Activated naive CD8-positive, alpha-beta T cell treated with anti-CD3 and anti-CD28 coated beads for 36 hours (primary cell): ENCODE measurements at regions not wholly inside any gene's neighbourhood (a gene's known extent, or its start where the extent isn't known, plus 50 kb on each side); places are given as distances from the start of the nearest gene placed in this dataset.
"Not testable (repeated sequence)": the region's sequence is repeated elsewhere in the genome, so short reads cannot be mapped to it uniquely, and the experiment has no call there.

Experiments used
- DNase-seq: peaks from one replicate; pipeline ENCODE4 v3.0.0; 2021
- H3K27ac Mint-ChIP-seq: one replicate; pipeline ENCODE4 v1.8.0; 2022; ENCODE audit warnings: mild to moderate bottlenecking, moderate library complexity, mixed read lengths
- H3K27me3 Mint-ChIP-seq: one replicate; pipeline ENCODE4 v1.8.0; 2022; ENCODE audit warnings: mild to moderate bottlenecking, mixed read lengths
- H3K36me3 Mint-ChIP-seq: one replicate; pipeline ENCODE4 v1.8.0; 2021; ENCODE audit warnings: mild to moderate bottlenecking, mixed read lengths
- H3K4me1 Mint-ChIP-seq: one replicate; pipeline ENCODE4 v1.8.0; 2021; ENCODE audit warnings: mixed read lengths
- H3K4me3 Mint-ChIP-seq: one replicate; pipeline ENCODE4 v1.8.0; 2022; ENCODE audit warnings: mild to moderate bottlenecking, moderate library complexity, mixed read lengths
- H3K9me3 Mint-ChIP-seq: one replicate; pipeline ENCODE4 v1.8.0; 2022; ENCODE audit warnings: mixed read lengths

DNA sequence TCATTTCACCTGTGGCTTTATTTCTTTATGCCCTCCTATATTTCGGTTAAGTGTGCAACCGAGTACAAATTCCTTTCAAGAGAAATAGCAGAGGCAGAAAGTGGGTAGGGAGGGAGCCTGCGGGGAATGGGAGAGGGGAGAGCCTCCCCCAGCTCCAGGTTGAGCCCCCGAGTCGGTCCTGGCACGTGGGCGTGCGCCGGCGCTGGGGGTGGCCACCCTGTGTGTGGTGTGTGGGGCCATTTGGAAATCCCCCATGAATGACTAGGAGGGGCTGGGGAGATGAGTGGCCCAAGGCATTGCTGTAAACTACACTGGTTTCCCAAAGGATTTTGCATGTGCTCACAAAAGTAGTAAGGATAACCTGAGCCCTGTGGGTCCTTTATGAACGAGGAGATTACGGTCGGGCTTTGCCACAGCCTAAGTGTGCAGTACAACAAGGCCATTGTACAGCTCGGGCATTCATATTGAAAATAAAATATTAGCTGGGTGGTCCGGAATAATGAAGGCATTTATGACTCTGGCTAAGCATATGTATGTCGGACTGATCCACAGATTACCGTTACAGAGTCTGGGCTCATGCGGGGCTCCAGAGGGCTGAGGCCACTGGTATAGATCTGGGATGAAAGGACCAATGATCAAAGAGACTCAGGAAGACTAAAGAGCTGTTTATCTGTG is 84.5 kb upstream of the RALGAPA2 start:
- Mint-ChIP-seq H3K36me3 (no peaks in the 10 kb centered on the region), H3K4me1 (no peaks in the 10 kb centered on the region), H3K4me3 (no peak overlapping the region), H3K27ac (no peak overlapping the region), H3K9me3 (no peaks in the 10 kb centered on the region), H3K27me3 (no peaks in the 10 kb centered on the region)
- no peak for DNase-seq

DNA sequence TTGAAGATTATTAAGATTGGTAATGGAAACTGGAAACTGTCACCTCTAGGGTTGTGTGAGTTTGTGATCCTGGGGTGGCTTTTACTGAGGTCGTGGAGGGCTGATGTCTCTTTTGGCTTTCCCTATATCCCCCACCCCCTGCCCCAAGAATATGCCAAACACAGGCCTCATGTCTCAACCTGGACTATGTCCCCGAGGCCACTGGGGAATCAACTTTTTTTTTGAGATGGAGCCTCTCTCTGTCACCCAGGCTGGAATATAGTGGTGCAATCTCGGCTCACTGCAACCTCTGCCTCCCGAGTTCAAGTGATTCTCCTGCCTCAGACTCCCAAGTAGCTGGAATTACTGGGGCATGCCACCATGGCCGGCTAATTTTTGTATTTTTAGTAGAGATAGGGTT is 83.3 kb upstream of the RALGAPA2 start:
- Mint-ChIP-seq H3K9me3 (no peaks in the 10 kb centered on the region), H3K4me3 (no peak overlapping the region), H3K27ac (no peak overlapping the region), H3K27me3 (no peaks in the 10 kb centered on the region), H3K4me1 (no peaks in the 10 kb centered on the region), H3K36me3 (no peaks in the 10 kb centered on the region)
- no peak for DNase-seq

GRCh38 chr20:20795119-20795518 is 82.7 kb upstream of the RALGAPA2 start:
- no peak overlapping the region for H3K27ac Mint-ChIP-seq
- H3K4me3 Mint-ChIP-seq, result no peak overlapping the region
- no peaks in the 10 kb centered on the region for H3K36me3 Mint-ChIP-seq
- no peaks in the 10 kb centered on the region for H3K27me3 Mint-ChIP-seq
- no peak for DNase-seq
- H3K4me1 Mint-ChIP-seq, result no peaks in the 10 kb centered on the region
- H3K9me3 Mint-ChIP-seq, result no peaks in the 10 kb centered on the region

GRCh38 chr20:20793591-20793990 is 81.1 kb upstream of the RALGAPA2 start:
- Mint-ChIP-seq H3K27ac (no peak overlapping the region), H3K36me3 (no peaks in the 10 kb centered on the region), H3K4me3 (no peak overlapping the region), H3K27me3 (no peaks in the 10 kb centered on the region), H3K9me3 (no peaks in the 10 kb centered on the region), H3K4me1 (no peaks in the 10 kb centered on the region)
- no peak for DNase-seq

GRCh38 chr20:20791664-20792568 is 79.5 kb upstream of the RALGAPA2 start:
- Mint-ChIP-seq H3K4me3 (no peak overlapping the region), H3K27ac (no peak overlapping the region), H3K4me1 (no peaks in the 10 kb centered on the region), H3K27me3 (no peaks in the 10 kb centered on the region), H3K9me3 (peaks cover 3% of the 10 kb centered on the region), H3K36me3 (no peaks in the 10 kb centered on the region)
- no peak for DNase-seq

DNA sequence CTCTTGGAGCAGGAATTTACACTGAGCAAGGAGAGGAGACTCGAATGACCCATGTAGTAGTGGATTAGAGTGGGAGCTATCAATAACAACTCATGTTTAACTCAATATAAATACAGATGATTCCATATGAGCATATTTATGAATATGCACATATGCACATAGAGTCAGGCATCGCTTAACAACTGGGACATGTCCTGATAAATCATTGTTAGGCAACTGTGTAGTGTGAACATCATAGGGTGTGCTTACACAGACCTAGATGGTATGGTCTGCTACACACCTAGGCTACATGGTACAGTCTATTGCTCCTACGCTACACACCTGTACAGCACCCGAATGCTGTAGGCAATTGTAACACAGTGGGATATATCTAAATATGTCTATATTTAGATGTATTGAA is 75.9 kb upstream of the RALGAPA2 start:
- Mint-ChIP-seq H3K4me1 (no peaks in the 10 kb centered on the region), H3K27me3 (no peaks in the 10 kb centered on the region), H3K27ac (no peak overlapping the region), H3K36me3 (no peaks in the 10 kb centered on the region), H3K4me3 (no peak overlapping the region), H3K9me3 (peaks cover 9% of the 10 kb centered on the region)
- no peak for DNase-seq

DNA sequence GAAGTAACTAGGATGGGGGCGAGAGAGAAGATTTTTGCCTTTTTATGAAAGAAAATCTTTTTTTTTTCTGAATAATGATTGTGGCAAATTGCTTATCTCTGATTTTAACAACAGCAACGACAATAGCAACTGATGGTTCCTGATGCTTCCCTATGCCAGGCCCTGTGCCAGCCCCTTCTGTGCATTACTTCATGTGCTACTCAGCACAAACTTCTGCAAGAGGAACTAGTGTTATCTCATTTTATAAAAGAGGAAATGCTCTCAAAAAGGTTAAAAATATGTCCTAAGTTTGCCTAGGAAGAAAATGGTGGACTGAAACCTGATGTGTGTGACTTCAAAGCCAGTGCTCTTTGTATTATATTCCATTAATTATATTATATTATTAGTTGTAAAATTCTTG is 74.0 kb upstream of the RALGAPA2 start:
- Mint-ChIP-seq H3K36me3 (no peaks in the 10 kb centered on the region), H3K27ac (no peak overlapping the region), H3K4me1 (no peaks in the 10 kb centered on the region), H3K27me3 (no peaks in the 10 kb centered on the region), H3K9me3 (peaks cover 9% of the 10 kb centered on the region), H3K4me3 (no peak overlapping the region)
- DNase-seq, result no peak

GRCh38 chr20:20785226-20785625 is 72.8 kb upstream of the RALGAPA2 start:
- no peak overlapping the region for H3K4me3 Mint-ChIP-seq
- no peak overlapping the region for H3K27ac Mint-ChIP-seq
- no peak for DNase-seq
- peaks cover under 1% of the 10 kb centered on the region for H3K4me1 Mint-ChIP-seq
- H3K36me3 Mint-ChIP-seq, result no peaks in the 10 kb centered on the region
- peaks cover 9% of the 10 kb centered on the region for H3K9me3 Mint-ChIP-seq
- H3K27me3 Mint-ChIP-seq, result peaks cover 4% of the 10 kb centered on the region

- H3K27me3 Mint-ChIP-seq, H3K27ac Mint-ChIP-seq, H3K4me3 Mint-ChIP-seq, H3K9me3 Mint-ChIP-seq, H3K4me1 Mint-ChIP-seq, DNase-seq, H3K36me3 Mint-ChIP-seq: not testable (repeated sequence)
Observed at GRCh38 chr20:20784450-20784849, 72.0 kb upstream of the RALGAPA2 start.

DNA sequence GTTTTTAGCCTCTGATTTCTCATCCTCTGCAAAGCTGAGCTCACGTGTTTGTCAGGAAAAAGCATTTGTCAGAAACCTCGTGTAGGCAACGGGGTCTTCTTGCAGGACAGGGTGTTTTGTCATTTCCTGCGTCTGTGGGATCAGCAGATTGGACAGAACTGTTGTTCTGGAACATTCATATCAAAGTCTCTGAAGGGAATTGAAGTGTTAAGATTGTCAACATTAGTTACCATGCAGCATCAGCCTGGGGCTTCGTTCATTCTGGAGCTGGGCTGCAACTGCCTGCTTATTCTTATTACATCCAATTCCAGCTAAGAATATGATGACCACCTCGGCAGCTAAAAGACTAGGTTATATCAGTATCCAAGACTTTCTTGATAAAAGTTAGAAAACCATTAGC is 71.0 kb upstream of the RALGAPA2 start:
- Mint-ChIP-seq H3K27ac (no peak overlapping the region), H3K4me1 (peaks cover 2% of the 10 kb centered on the region), H3K4me3 (no peak overlapping the region), H3K9me3 (peaks cover 9% of the 10 kb centered on the region), H3K27me3 (peaks cover 5% of the 10 kb centered on the region), H3K36me3 (no peaks in the 10 kb centered on the region)
- no peak for DNase-seq

- Mint-ChIP-seq H3K9me3 (peaks cover 9% of the 10 kb centered on the region), H3K27ac (no peak overlapping the region), H3K27me3 (peaks cover 6% of the 10 kb centered on the region), H3K4me1 (peaks cover 2% of the 10 kb centered on the region), H3K4me3 (no peak overlapping the region), H3K36me3 (no peaks in the 10 kb centered on the region)
- no peak for DNase-seq
Observed at GRCh38 chr20:20782755-20783154, 70.3 kb upstream of the RALGAPA2 start.

DNA sequence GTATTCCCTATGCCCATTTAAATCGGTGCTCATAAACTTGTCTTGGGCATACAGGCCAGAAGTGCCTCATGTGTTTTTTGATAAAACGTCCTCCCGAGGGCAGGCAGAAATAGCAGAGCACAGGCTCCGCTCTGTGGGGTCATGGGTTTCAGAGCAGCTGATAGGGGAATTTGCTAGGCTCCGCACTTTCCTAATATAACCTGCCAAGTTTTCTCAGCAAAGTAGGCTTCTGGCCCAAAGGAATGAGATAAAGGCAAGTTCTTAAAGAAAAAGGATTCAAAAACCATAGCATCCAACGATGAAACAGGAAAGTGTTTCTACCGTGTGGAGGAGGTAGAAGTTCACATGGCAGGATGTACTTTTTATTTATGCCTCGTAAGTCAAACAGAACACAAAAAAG is 69.8 kb upstream of the RALGAPA2 start:
- no peaks in the 10 kb centered on the region for H3K36me3 Mint-ChIP-seq
- no peak overlapping the region for H3K4me3 Mint-ChIP-seq

DNA sequence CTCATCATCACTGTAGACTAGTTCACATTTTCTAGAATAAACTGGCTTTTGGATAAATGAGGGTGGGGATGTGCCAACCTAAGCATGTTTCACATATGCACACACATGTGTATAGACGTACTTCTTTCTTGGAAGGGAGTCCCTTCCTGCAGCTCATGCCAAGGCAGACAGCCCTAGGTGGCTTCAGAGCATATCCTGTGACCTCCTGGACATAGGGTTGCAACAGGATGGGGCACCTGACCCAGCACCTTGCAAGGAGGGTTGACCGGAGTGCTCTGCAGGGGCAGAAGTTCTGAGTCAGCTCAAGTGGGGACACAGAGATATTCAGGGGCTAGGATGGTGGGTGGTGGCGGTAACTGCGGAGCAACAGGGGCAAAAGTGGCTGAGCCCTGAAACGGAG is 68.6 kb upstream of the RALGAPA2 start:
- Mint-ChIP-seq H3K27ac (no peak overlapping the region), H3K36me3 (no peaks in the 10 kb centered on the region), H3K4me1 (peaks cover 2% of the 10 kb centered on the region), H3K9me3 (peaks cover 2% of the 10 kb centered on the region), H3K4me3 (no peak overlapping the region), H3K27me3 (peaks cover 9% of the 10 kb centered on the region)
- no peak for DNase-seq

More for the DNA sequence above, 69.8 kb upstream of the RALGAPA2 start:
- H3K27ac Mint-ChIP-seq, result no peak overlapping the region
- H3K9me3 Mint-ChIP-seq, result peaks cover 7% of the 10 kb centered on the region
- peaks cover 9% of the 10 kb centered on the region for H3K27me3 Mint-ChIP-seq
- no peak for DNase-seq
- peaks cover 2% of the 10 kb centered on the region for H3K4me1 Mint-ChIP-seq

DNA sequence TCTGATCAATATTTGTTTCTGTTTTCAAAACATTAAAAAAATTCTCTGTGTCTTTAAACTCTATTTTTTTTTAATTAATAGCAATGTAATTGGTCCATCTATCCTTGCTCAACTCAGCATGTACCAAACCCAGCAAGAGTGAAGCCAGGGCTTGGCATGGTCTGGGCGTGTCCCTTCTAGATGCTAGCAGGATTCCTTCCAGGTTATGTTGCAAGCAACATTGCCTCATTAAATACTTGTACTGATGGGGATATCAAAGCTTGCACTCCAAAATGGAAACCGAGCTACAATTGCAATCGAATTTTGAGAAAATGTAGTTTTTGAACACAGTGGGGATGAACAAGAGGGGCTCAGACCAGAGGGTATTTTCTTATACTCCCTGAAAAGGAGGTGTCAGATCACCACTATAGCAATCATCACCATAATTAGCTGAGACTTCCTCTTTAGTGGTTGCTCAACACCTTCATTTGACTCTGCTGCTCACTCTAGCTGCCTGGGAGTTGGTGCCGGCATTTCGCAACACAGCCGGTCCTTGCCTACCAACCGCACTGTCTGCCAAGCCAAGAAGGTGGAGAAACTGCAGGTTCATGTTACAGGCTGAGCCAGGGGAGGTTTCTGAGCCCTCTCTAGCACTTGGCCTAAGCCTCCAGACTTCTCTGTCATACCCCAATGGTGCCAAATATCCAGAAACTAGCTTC is 67.8 kb upstream of the RALGAPA2 start:
- H3K36me3 Mint-ChIP-seq, result no peaks in the 10 kb centered on the region
- no peaks in the 10 kb centered on the region for H3K9me3 Mint-ChIP-seq
- H3K27ac Mint-ChIP-seq, result no peak overlapping the region
- no peak for DNase-seq
- H3K4me1 Mint-ChIP-seq, result peaks cover 2% of the 10 kb centered on the region
- H3K4me3 Mint-ChIP-seq, result no peak overlapping the region
- H3K27me3 Mint-ChIP-seq, result peaks cover 13% of the 10 kb centered on the region

GRCh38 chr20:20778676-20779075 is 66.2 kb upstream of the RALGAPA2 start:
- Mint-ChIP-seq H3K9me3 (no peaks in the 10 kb centered on the region), H3K27me3 (peaks cover 15% of the 10 kb centered on the region), H3K4me3 (no peak overlapping the region), H3K4me1 (peaks cover 2% of the 10 kb centered on the region), H3K36me3 (no peaks in the 10 kb centered on the region), H3K27ac (no peak overlapping the region)
- no peak for DNase-seq
